H9 (cell line): ENCODE measurements at regions not wholly inside any gene's neighbourhood (a gene's known extent, or its start where the extent isn't known, plus 50 kb on each side); places are given as distances from the start of the nearest gene placed in this dataset.

Source experiments
- DNase-seq: peaks from one replicate; pipeline ENCODE4 v3.0.0-alpha.2; 2017
- H2AFZ ChIP-seq: one replicate; pipeline ENCODE4 v1.6.1; 2013; ENCODE audit warnings: mild to moderate bottlenecking, low read length, control low read depth, moderate library complexity
- H2AK5ac ChIP-seq: 2 replicates; pipeline ENCODE4 v1.6.1; 2013; ENCODE audit warnings: low read length, control low read depth, mixed read lengths; ENCODE audit not compliant: insufficient read length
- H2BK120ac ChIP-seq: one replicate; pipeline ENCODE4 v1.6.1; 2013; ENCODE audit warnings: low read depth, mild to moderate bottlenecking, low read length, control low read depth, inconsistent platforms; ENCODE audit not compliant: poor library complexity, severe bottlenecking
- H2BK12ac ChIP-seq: 2 replicates; pipeline ENCODE4 v1.6.1; 2013; ENCODE audit warnings: low read length, control low read depth, mixed read lengths, low read depth; ENCODE audit not compliant: insufficient read length
- H2BK15ac ChIP-seq: 2 replicates; pipeline ENCODE4 v1.6.1; 2013; ENCODE audit warnings: low read depth, low read length, control low read depth
- H2BK20ac ChIP-seq: one replicate; pipeline ENCODE4 v1.6.1; 2013; ENCODE audit warnings: low read depth, mild to moderate bottlenecking, low read length, control low read depth, inconsistent platforms; ENCODE audit not compliant: poor library complexity, severe bottlenecking
- H2BK5ac ChIP-seq: 2 replicates; pipeline ENCODE4 v1.6.1; 2013; ENCODE audit warnings: low read length, control low read depth, mixed read lengths; ENCODE audit not compliant: insufficient read length
- H3K14ac ChIP-seq: 2 replicates; pipeline ENCODE4 v1.6.1; 2013; ENCODE audit warnings: low read length, control low read depth; ENCODE audit not compliant: insufficient read depth
- H3K18ac ChIP-seq: 2 replicates; pipeline ENCODE4 v1.6.1; 2013; ENCODE audit warnings: low read depth, mild to moderate bottlenecking, mixed read lengths, low read length, control low read depth; ENCODE audit not compliant: insufficient read length
- H3K23ac ChIP-seq: 2 replicates; pipeline ENCODE4 v1.6.1; 2013; ENCODE audit warnings: low read length, control low read depth, mixed read lengths, low read depth; ENCODE audit not compliant: insufficient read length
- H3K23me2 ChIP-seq: 2 replicates; pipeline ENCODE4 v1.6.1; 2013; ENCODE audit warnings: low read depth, mild to moderate bottlenecking, mixed read lengths, low read length, control low read depth; ENCODE audit not compliant: insufficient read length, poor library complexity, severe bottlenecking
- H3K27ac ChIP-seq: 2 replicates; pipeline ENCODE4 v1.5.1; 2013; ENCODE audit warnings: low read length, control low read depth, mixed read lengths, low read depth; ENCODE audit not compliant: insufficient read length
- H3K27me3 ChIP-seq: 2 replicates; pipeline ENCODE4 v1.6.1; 2013; ENCODE audit warnings: low read length, control low read depth, inconsistent platforms; ENCODE audit not compliant: insufficient read depth
- H3K4ac ChIP-seq: 2 replicates; pipeline ENCODE4 v1.6.1; 2013; ENCODE audit warnings: low read depth, mild to moderate bottlenecking, control low read depth, inconsistent platforms, low read length, moderate library complexity
- H3K4me1 ChIP-seq: 2 replicates; pipeline ENCODE4 v1.6.1; 2013; ENCODE audit warnings: low read length, control low read depth, inconsistent platforms; ENCODE audit not compliant: insufficient read depth
- H3K4me2 ChIP-seq: 2 replicates; pipeline ENCODE4 v1.6.1; 2013; ENCODE audit warnings: low read length, control low read depth, mixed read lengths; ENCODE audit not compliant: insufficient read length, insufficient read depth
- H3K56ac ChIP-seq: 2 replicates; pipeline ENCODE4 v1.6.1; 2013; ENCODE audit warnings: low read depth, mild to moderate bottlenecking, mixed read lengths, low read length, control low read depth; ENCODE audit not compliant: insufficient read length
- H3K79me1 ChIP-seq: 2 replicates; pipeline ENCODE4 v1.6.1; 2013; ENCODE audit warnings: low read depth, mild to moderate bottlenecking, moderate library complexity, low read length, control low read depth, inconsistent platforms; ENCODE audit not compliant: insufficient read depth, poor library complexity, severe bottlenecking
- H3K79me2 ChIP-seq: 2 replicates; pipeline ENCODE4 v1.6.1; 2013; ENCODE audit warnings: low read length, control low read depth, inconsistent platforms; ENCODE audit not compliant: insufficient read depth
- H3K9ac ChIP-seq: 2 replicates; pipeline ENCODE4 v1.6.1; 2013; ENCODE audit warnings: low read length, control low read depth, mixed read lengths; ENCODE audit not compliant: insufficient read length; ENCODE audit errors: extremely low read depth
- H3K9me3 ChIP-seq: one replicate; pipeline ENCODE4 v1.6.1; 2013; ENCODE audit warnings: low read depth, low read length, inconsistent platforms; ENCODE audit not compliant: control insufficient read depth
- H3T11ph ChIP-seq: one replicate; pipeline ENCODE4 v1.6.1; 2013; ENCODE audit warnings: mild to moderate bottlenecking, low read length, control low read depth, inconsistent platforms
- H4K20me1 ChIP-seq: one replicate; pipeline ENCODE4 v1.6.1; 2013; ENCODE audit not compliant: control insufficient read depth, insufficient read length, insufficient read depth
- H4K5ac ChIP-seq: 2 replicates; pipeline ENCODE4 v1.6.1; 2013; ENCODE audit warnings: low read depth, mild to moderate bottlenecking, mixed read lengths, low read length, control low read depth; ENCODE audit not compliant: insufficient read length
- H4K8ac ChIP-seq: replicated peaks from 2 replicates; pipeline ENCODE4 v1.6.1; 2013; ENCODE audit warnings: low read length, control low read depth, mixed read lengths, low read depth; ENCODE audit not compliant: insufficient read length
- H4K91ac ChIP-seq: 2 replicates; pipeline ENCODE4 v1.6.1; 2013; ENCODE audit warnings: low read depth, mild to moderate bottlenecking, moderate library complexity, mixed read lengths, low read length, control low read depth; ENCODE audit not compliant: insufficient read length
- H3K27ac Mint-ChIP-seq, 3 experiments: 2 replicates in 2 of 3; 3 replicates in 1 of 3; pipeline ENCODE4 v1.8.0; 2020 to 2021; ENCODE audit warnings: mixed read lengths in 3 of 3, mild to moderate bottlenecking in 1 of 3, moderate library complexity in 1 of 3
- H3K27me3 Mint-ChIP-seq: 2 replicates; pipeline ENCODE4 v1.8.0; 2021; ENCODE audit warnings: low read depth, mild to moderate bottlenecking, moderate library complexity, mixed read lengths
- H3K36me3 Mint-ChIP-seq, 3 experiments: 2 replicates in 2 of 3; 3 replicates in 1 of 3; pipeline ENCODE4 v1.8.0; 2020 to 2021; ENCODE audit warnings: low read depth in 3 of 3, mixed read lengths in 3 of 3; ENCODE audit not compliant: insufficient read depth in 1 of 3
- H3K4me1 Mint-ChIP-seq, 2 experiments: 2 replicates each; pipeline ENCODE4 v1.8.0; 2020; ENCODE audit warnings: mixed read lengths in 2 of 2
- H3K4me3 Mint-ChIP-seq, 2 experiments: 2 replicates in 1 of 2; 3 replicates in 1 of 2; pipeline ENCODE4 v1.8.0; 2020 to 2021; ENCODE audit warnings: mild to moderate bottlenecking in 2 of 2, mixed read lengths in 2 of 2, moderate library complexity in 1 of 2
- H3K9me3 Mint-ChIP-seq, 2 experiments: 2 replicates in 1 of 2; 3 replicates in 1 of 2; pipeline ENCODE4 v1.8.0; 2020; ENCODE audit warnings: mild to moderate bottlenecking in 2 of 2, mixed read lengths in 2 of 2, moderate library complexity in 1 of 2
- CTCF ChIP-seq: fragments of 200-600 bp; sonication (generic); conservative IDR thresholded peaks from 3 replicates; pipeline ENCODE4 v1.8.0; 2021; ENCODE audit warnings: antibody characterized with exemption, mild to moderate bottlenecking

DNA sequence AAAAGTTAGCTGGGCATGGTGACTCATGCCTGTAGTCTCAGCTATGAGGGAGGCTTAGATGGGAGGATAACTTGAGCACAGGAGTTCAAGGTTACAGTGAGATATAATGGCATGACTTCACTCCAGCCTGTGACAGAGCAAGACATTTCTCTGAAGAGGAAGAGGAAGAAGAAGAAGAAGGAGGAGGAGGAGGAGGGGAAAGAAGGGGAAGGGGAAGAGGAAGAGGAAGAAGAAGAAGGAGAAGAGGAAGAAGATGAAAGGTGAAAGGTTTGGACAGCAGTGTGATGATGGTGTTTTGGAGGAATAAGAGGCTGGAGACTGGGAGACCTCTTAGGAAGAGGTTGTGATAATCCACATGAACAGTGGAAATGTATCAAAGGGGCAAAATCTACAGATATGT, 410.7 kb upstream of the JAG1 start:
- H3K4me2 ChIP-seq, result no peak overlapping the region
- H2BK12ac ChIP-seq, result no peak overlapping the region
- Mint-ChIP-seq H3K27ac (no peak overlapping the region), H3K4me1 (peaks cover 0 to 10% of the 10 kb centered on the region in 2 experiments; a peak in 2 of 4 replicates), H3K4me3 (no peak overlapping the region), H3K27me3 (no peaks in the 10 kb centered on the region), H3K36me3 (peaks cover 0 to 5% (median 0%) of the 10 kb centered on the region in 3 experiments; a peak in 2 of 7 replicates), H3K9me3 (0 out of 5 replicates have a peak, but pooled peaks cover 0 to 3% of the 10 kb centered on the region in 2 experiments)
- H3K4me1 ChIP-seq, result no peaks in the 10 kb centered on the region
- no peak overlapping the region for H3K9ac ChIP-seq
- H3K9me3 ChIP-seq, result no peaks in the 10 kb centered on the region
- H3K4ac ChIP-seq, result no peak overlapping the region
- H2AK5ac ChIP-seq, result no peak overlapping the region
- no peak overlapping the region for H3T11ph ChIP-seq
- H4K20me1 ChIP-seq, result no peaks in the 10 kb centered on the region
- no peak for DNase-seq
- no peak for TF ChIP-seq CTCF
- no peak overlapping the region for H2BK5ac ChIP-seq
- H3K23ac ChIP-seq, result no peak overlapping the region
- no peak overlapping the region for H4K91ac ChIP-seq
- H3K56ac ChIP-seq, result no peak overlapping the region
- H2BK20ac ChIP-seq, result no peak overlapping the region
- H3K23me2 ChIP-seq, result no peaks in the 10 kb centered on the region
- H2BK120ac ChIP-seq, result no peak overlapping the region
- peaks cover 1% of the 10 kb centered on the region; the same call in 1 of the 2 replicates for H3K79me2 ChIP-seq
- no peaks in the 10 kb centered on the region for H3K79me1 ChIP-seq
- H4K5ac ChIP-seq, result no peak overlapping the region
- H3K27me3 ChIP-seq, result no peaks in the 10 kb centered on the region
- H3K18ac ChIP-seq, result no peak overlapping the region
- no peak overlapping the region for H3K27ac ChIP-seq
- H2BK15ac ChIP-seq, result no peak overlapping the region
- H4K8ac ChIP-seq, result no peak overlapping the region
- no peak overlapping the region for H2AFZ ChIP-seq
- no peak overlapping the region for H3K14ac ChIP-seq
